ENCODE measurements at regions not wholly inside any gene's neighbourhood (a gene's known extent, or its start where the extent isn't known, plus 50 kb on each side); places are given as distances from the start of the nearest gene placed in this dataset.
A peak's percentile ranks its signal among the peaks of the same experiment; 100 is the strongest.

GRCh38 chr4:108502356-108502755 is 118.0 kb upstream of the RPL34 start:
- no peak overlapping the region for H3K27ac ChIP-seq
- TF ChIP-seq CTCF (IDR thresholded peaks at IDR 0.05) (no peak), POLR2A (IDR thresholded peaks at IDR 0.05) (no peak), POLR2AphosphoS5 (IDR thresholded peaks at IDR 0.05) (no peak)
- intact Hi-C loops (cut with DNase I) = no loop called here
- no peak overlapping the region for H3K4me3 ChIP-seq
- no peaks in the 10 kb centered on the region for H3K36me3 ChIP-seq
- DNase-seq (ENCODE audit: low spot score) = no peak
- no peaks in the 10 kb centered on the region for H3K27me3 ChIP-seq (replicated peaks; ENCODE audit: insufficient read depth)
- H3K4me1 ChIP-seq (replicated peaks) = no peaks in the 10 kb centered on the region
- WGBS = 27% methylated on average over 2 of the region's 2 CpGs
- no peaks in the 10 kb centered on the region for H3K9me3 ChIP-seq

- intact Hi-C loops (cut with DNase I) = no loop called here
- DNase-seq (ENCODE audit: low spot score) = no peak
- H3K27me3 ChIP-seq (replicated peaks; ENCODE audit: insufficient read depth) = no peaks in the 10 kb centered on the region
- WGBS = 75% methylated on average over 3 of the region's 3 CpGs
- H3K4me3 ChIP-seq = no peak overlapping the region
- H3K36me3 ChIP-seq = no peaks in the 10 kb centered on the region
- H3K9me3 ChIP-seq = no peaks in the 10 kb centered on the region
- H3K4me1 ChIP-seq (replicated peaks) = no peaks in the 10 kb centered on the region
- no peak overlapping the region for H3K27ac ChIP-seq
- no peak for TF ChIP-seq POLR2A (IDR thresholded peaks at IDR 0.05)
- no peak for TF ChIP-seq POLR2AphosphoS5 (IDR thresholded peaks at IDR 0.05)
- no peak for TF ChIP-seq CTCF (IDR thresholded peaks at IDR 0.05)
Measured at GRCh38 chr4:108498925-108499324, 121.5 kb upstream of the RPL34 start.

GRCh38 chr4:108493596-108493931 is 126.8 kb upstream of the RPL34 start:
- TF ChIP-seq CTCF (IDR thresholded peaks at IDR 0.05) (no peak), POLR2AphosphoS5 (IDR thresholded peaks at IDR 0.05) (no peak), POLR2A (IDR thresholded peaks at IDR 0.05) (no peak)
- H3K27ac ChIP-seq = no peak overlapping the region
- no peaks in the 10 kb centered on the region for H3K27me3 ChIP-seq (replicated peaks; ENCODE audit: insufficient read depth)
- H3K4me1 ChIP-seq (replicated peaks) = no peaks in the 10 kb centered on the region
- intact Hi-C loops (cut with DNase I) = no loop called here
- no peaks in the 10 kb centered on the region for H3K36me3 ChIP-seq
- H3K4me3 ChIP-seq = no peak overlapping the region
- no peaks in the 10 kb centered on the region for H3K9me3 ChIP-seq
- no peak for DNase-seq (ENCODE audit: low spot score)

- no peak for TF ChIP-seq POLR2AphosphoS5 (IDR thresholded peaks at IDR 0.05)
- TF ChIP-seq CTCF (IDR thresholded peaks at IDR 0.05) = peak in 2 of 4 experiments; percentile 31 to 50
- no peak for TF ChIP-seq POLR2A (IDR thresholded peaks at IDR 0.05)
- intact Hi-C loops (cut with DNase I) = no loop called here
- Histone ChIP-seq H3K4me3 (no peak overlapping the region), H3K27me3 (replicated peaks; ENCODE audit: insufficient read depth) (no peaks in the 10 kb centered on the region), H3K9me3 (no peaks in the 10 kb centered on the region), H3K36me3 (no peaks in the 10 kb centered on the region), H3K27ac (no peak overlapping the region), H3K4me1 (replicated peaks) (no peaks in the 10 kb centered on the region)
- no peak for DNase-seq (ENCODE audit: low spot score)
- 66% methylated on average over 4 of the region's 4 CpGs for WGBS
Measured at GRCh38 chr4:108492816-108493595, 127.4 kb upstream of the RPL34 start.

- Histone ChIP-seq H3K27me3 (replicated peaks; ENCODE audit: insufficient read depth) (no peaks in the 10 kb centered on the region), H3K36me3 (no peaks in the 10 kb centered on the region), H3K9me3 (no peaks in the 10 kb centered on the region), H3K4me1 (replicated peaks) (no peaks in the 10 kb centered on the region), H3K27ac (no peak overlapping the region), H3K4me3 (no peak overlapping the region)
- intact Hi-C loops (cut with DNase I) = no loop called here
- 72% methylated on average over 1 of the region's 1 CpG for WGBS
- DNase-seq (ENCODE audit: low spot score) = no peak
- TF ChIP-seq POLR2AphosphoS5 (IDR thresholded peaks at IDR 0.05) = no peak
- no peak for TF ChIP-seq CTCF (IDR thresholded peaks at IDR 0.05)
- TF ChIP-seq POLR2A (IDR thresholded peaks at IDR 0.05) = no peak
Measured at GRCh38 chr4:108488865-108489264, 131.5 kb upstream of the RPL34 start.

Measured in prostate gland (tissue), 2 donors.